ENCODE measurements at regions not wholly inside any gene's neighbourhood (a gene's known extent, or its start where the extent isn't known, plus 50 kb on each side); places are given as distances from the start of the nearest gene placed in this dataset.

- TF ChIP-seq ZBTB20 (CRISPR knock-in tag; IDR thresholded peaks at IDR 0.05; ENCODE audit: borderline replicate concordance, low read depth) (no peak), ATAD3A (CRISPR knock-in tag; IDR thresholded peaks at IDR 0.05) (no peak), ZNF549 (CRISPR knock-in tag; IDR thresholded peaks at IDR 0.05) (no peak), CC2D1A (CRISPR knock-in tag; IDR thresholded peaks at IDR 0.05) (no peak), ZMYM4 (CRISPR knock-in tag; IDR thresholded peaks at IDR 0.05) (no peak)
- Histone ChIP-seq H3K27me3 (ENCODE audit: control insufficient read depth in 1 of 2, insufficient read depth in 2 of 2, low read length in 2 of 2) (no peaks in the 10 kb centered on the region), H3K4me1 (ENCODE audit: insufficient read depth, low read length) (no peaks in the 10 kb centered on the region), H3K27ac (ENCODE audit: extremely low read length, insufficient read depth, low read length) (no peak overlapping the region), H3K4me2 (ENCODE audit: low read depth, low read length) (no peak overlapping the region), H3K36me3 (replicated peaks in 1 of 2; ENCODE audit: control insufficient read depth in 1 of 2, insufficient read depth in 2 of 2, low read length in 2 of 2) (no peaks in the 10 kb centered on the region), H3K4me3 (replicated peaks in 1 of 3; ENCODE audit: insufficient read depth in 1 of 3, low read depth in 2 of 3, low read length in 3 of 3) (no peak overlapping the region), H3K79me2 (ENCODE audit: insufficient read depth, low read length) (no peaks in the 10 kb centered on the region), H2AFZ (ENCODE audit: low read length) (no peak overlapping the region), H3K9ac (ENCODE audit: insufficient read depth, low read depth, low read length) (no peak overlapping the region), H4K20me1 (ENCODE audit: insufficient read depth, low read length) (no peaks in the 10 kb centered on the region), H3K9me3 (ENCODE audit: low read length) (no peaks in the 10 kb centered on the region)
- ATAC-seq, result no peak
- no peak for FAIRE-seq
- intact Hi-C loops (cut with micrococcal nuclease; ENCODE audit: unreplicated experiment), result no loop called here
- 1% methylated on average over 3 of the region's 3 CpGs for WGBS (ENCODE audit: low lambda C conversion rate)
- in situ Hi-C loops (cut with HindIII; ENCODE audit: extremely low pct_ligation_motif_present, low pct_unique_long_range_greater_than_20kb), result no loop called here
- ChIA-PET POLR2A (no interaction called here), CTCF (ENCODE audit: low intra/inter-chr PET ratio, low total read pairs) (no interaction called here)
- DNase-seq (ENCODE audit: low spot score), result no peak
- BruUV-seq (replicated peaks), result no TSS peak
These were observed 260.0 kb downstream of the MMUT start for GRCh38 chr6:49202924-49203536.

- BruUV-seq (replicated peaks), result no TSS peak
- ChIA-PET POLR2A (no interaction called here), CTCF (ENCODE audit: low intra/inter-chr PET ratio, low total read pairs) (no interaction called here)
- Histone ChIP-seq H3K4me3 (replicated peaks in 1 of 3; ENCODE audit: insufficient read depth in 1 of 3, low read depth in 2 of 3, low read length in 3 of 3) (no peak overlapping the region), H3K79me2 (ENCODE audit: insufficient read depth, low read length) (no peaks in the 10 kb centered on the region), H3K27ac (ENCODE audit: extremely low read length, insufficient read depth, low read length) (no peak overlapping the region), H3K36me3 (replicated peaks in 1 of 2; ENCODE audit: control insufficient read depth in 1 of 2, insufficient read depth in 2 of 2, low read length in 2 of 2) (no peaks in the 10 kb centered on the region), H3K9ac (ENCODE audit: insufficient read depth, low read depth, low read length) (no peak overlapping the region), H3K4me1 (ENCODE audit: insufficient read depth, low read length) (no peaks in the 10 kb centered on the region), H4K20me1 (ENCODE audit: insufficient read depth, low read length) (no peaks in the 10 kb centered on the region), H3K4me2 (ENCODE audit: low read depth, low read length) (no peak overlapping the region), H3K9me3 (ENCODE audit: low read length) (no peaks in the 10 kb centered on the region), H2AFZ (ENCODE audit: low read length) (no peak overlapping the region), H3K27me3 (ENCODE audit: control insufficient read depth in 1 of 2, insufficient read depth in 2 of 2, low read length in 2 of 2) (no peaks in the 10 kb centered on the region)
- TF ChIP-seq KDM6A (CRISPR knock-in tag; IDR thresholded peaks at IDR 0.05; ENCODE audit: low read depth) (no peak), MAFF (IDR thresholded peaks at IDR 0.05; ENCODE audit: low read depth, low read length) (peak; percentile 57), MAFK (conservative IDR thresholded peaks at IDR 0.05 in 1 of 2, IDR thresholded peaks at IDR 0.05 in 1 of 2; ENCODE audit: low read length in 2 of 2) (peak; percentile 35 to 56; a peak in 3 of 4 replicates)
- FAIRE-seq, result no peak
- no peak for ATAC-seq
- WGBS (ENCODE audit: low lambda C conversion rate), result 0% methylated on average over 1 of the region's 1 CpG
- DNase-seq (ENCODE audit: low spot score), result no peak
- in situ Hi-C loops (cut with HindIII; ENCODE audit: extremely low pct_ligation_motif_present, low pct_unique_long_range_greater_than_20kb), result no loop called here
- intact Hi-C loops (cut with micrococcal nuclease; ENCODE audit: unreplicated experiment), result no loop called here
These were observed 265.0 kb downstream of the MMUT start for GRCh38 chr6:49198015-49198414.
